Kidney (tissue), 13 donors: ENCODE measurements at regions not wholly inside any gene's neighbourhood (a gene's known extent, or its start where the extent isn't known, plus 50 kb on each side); places are given as distances from the start of the nearest gene placed in this dataset.
A peak's percentile ranks its signal among the peaks of the same experiment; 100 is the strongest.

Experiments used
- DNase-seq, 5 donors: peaks; one replicate each; pipeline ENCODE4 v3.0.0-alpha.2; 2013 to 2020
- FAIRE-seq: peaks from 2 replicates; lab custom pipeline; 2012; peaks lifted over from hg19 to GRCh38; lab: Jason Lieb, UNC
- H3K27ac ChIP-seq, 2 donors: one replicate each; pipeline ENCODE4 v1.7.0; 2013; ENCODE audit warnings: low read depth in 2 of 2, low read length in 2 of 2, inconsistent platforms in 1 of 2
- H3K27me3 ChIP-seq: one replicate; pipeline ENCODE4 v1.7.1; 2013; ENCODE audit warnings: low read length, inconsistent platforms; ENCODE audit not compliant: control insufficient read depth, insufficient read depth
- H3K36me3 ChIP-seq, 3 donors: one replicate each; pipeline versions ENCODE4 v1.7.0 to v1.7.1; 2013; ENCODE audit warnings: low read length in 3 of 3, control low read depth in 1 of 3, inconsistent platforms in 1 of 3; ENCODE audit not compliant: insufficient read depth in 3 of 3, control insufficient read depth in 2 of 3
- H3K4me1 ChIP-seq, 3 donors: one replicate each; pipeline versions ENCODE4 v1.7.0 to v1.7.1; 2013; ENCODE audit warnings: low read length in 3 of 3, inconsistent platforms in 1 of 3, low read depth in 1 of 3; ENCODE audit not compliant: control insufficient read depth in 2 of 3, insufficient read depth in 2 of 3
- H3K4me3 ChIP-seq, 3 donors: one replicate each; pipeline versions ENCODE4 v1.7.0 to v1.8.1; 2013; ENCODE audit warnings: low read length in 3 of 3, control low read depth in 1 of 3, inconsistent platforms in 1 of 3
- H3K9ac ChIP-seq, 3 donors: one replicate each; pipeline versions ENCODE4 v1.7.0 to v1.7.1; 2013; ENCODE audit warnings: low read length in 3 of 3, control low read depth in 1 of 3, inconsistent platforms in 1 of 3
- H3K9me3 ChIP-seq, 3 donors: one replicate each; pipeline versions ENCODE4 v1.7.0 to v1.7.1; 2013; ENCODE audit warnings: low read length in 3 of 3, control low read depth in 1 of 3, inconsistent platforms in 1 of 3; ENCODE audit not compliant: control insufficient read depth in 2 of 3, insufficient read depth in 1 of 3
- intact Hi-C: fragments of 100-400 bp; cut with DNase I; formaldehyde crosslinking; loops from one replicate; pipeline ENCODE4 v1.11.1; 2022
- TF ChIP-seq, protein P1 (sequence below): IDR thresholded peaks from 3 replicates; pipeline ENCODE4 v1.5.1; 2012; ENCODE audit warnings: mild to moderate bottlenecking, moderate library complexity, borderline replicate concordance; ENCODE audit not compliant: insufficient read depth; ENCODE audit errors: extremely low read depth
- donor health status: control.
- donor health status: control.
- donor health status: control.
- donor health status: control.
- donor health status: control.
- donor health status: DM: yes; HTN: yes; CAD: no.
- donor health status: Normal renal cell carcinoma (clear cell type).

DNA sequence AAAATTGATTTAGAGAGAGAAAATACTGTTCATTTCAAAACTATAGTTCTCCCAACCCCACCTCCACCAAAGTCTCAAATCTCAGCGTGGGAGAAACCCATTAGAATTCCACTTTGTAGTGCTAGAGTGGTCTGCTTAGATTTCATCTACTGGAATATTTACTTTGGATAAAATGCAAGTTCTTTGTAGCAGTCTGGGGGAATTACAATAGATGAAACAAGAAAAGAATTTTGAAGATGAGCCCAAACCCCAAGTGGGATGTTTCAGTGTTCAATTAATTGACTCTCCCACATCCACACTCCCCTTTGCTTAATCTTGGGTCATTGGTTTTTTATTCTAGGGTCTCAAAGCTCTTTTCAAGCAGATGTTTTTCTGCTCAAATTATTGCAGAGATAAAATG, 97.8 kb downstream of the RPL22L1 start:
- TF ChIP-seq, protein P1, sequence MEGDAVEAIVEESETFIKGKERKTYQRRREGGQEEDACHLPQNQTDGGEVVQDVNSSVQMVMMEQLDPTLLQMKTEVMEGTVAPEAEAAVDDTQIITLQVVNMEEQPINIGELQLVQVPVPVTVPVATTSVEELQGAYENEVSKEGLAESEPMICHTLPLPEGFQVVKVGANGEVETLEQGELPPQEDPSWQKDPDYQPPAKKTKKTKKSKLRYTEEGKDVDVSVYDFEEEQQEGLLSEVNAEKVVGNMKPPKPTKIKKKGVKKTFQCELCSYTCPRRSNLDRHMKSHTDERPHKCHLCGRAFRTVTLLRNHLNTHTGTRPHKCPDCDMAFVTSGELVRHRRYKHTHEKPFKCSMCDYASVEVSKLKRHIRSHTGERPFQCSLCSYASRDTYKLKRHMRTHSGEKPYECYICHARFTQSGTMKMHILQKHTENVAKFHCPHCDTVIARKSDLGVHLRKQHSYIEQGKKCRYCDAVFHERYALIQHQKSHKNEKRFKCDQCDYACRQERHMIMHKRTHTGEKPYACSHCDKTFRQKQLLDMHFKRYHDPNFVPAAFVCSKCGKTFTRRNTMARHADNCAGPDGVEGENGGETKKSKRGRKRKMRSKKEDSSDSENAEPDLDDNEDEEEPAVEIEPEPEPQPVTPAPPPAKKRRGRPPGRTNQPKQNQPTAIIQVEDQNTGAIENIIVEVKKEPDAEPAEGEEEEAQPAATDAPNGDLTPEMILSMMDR, result no peak
- Histone ChIP-seq H3K9ac (no peak overlapping the region), H3K27me3 (no peaks in the 10 kb centered on the region), H3K36me3 (no peaks in the 10 kb centered on the region), H3K27ac (no peak overlapping the region), H3K9me3 (no peaks in the 10 kb centered on the region), H3K4me3 (no peak overlapping the region), H3K4me1 (peaks cover 0 to 5% (median 2%) of the 10 kb centered on the region in 3 donors)
- DNase-seq (peak in 2 of 5 donors; percentile 69 to 78), FAIRE-seq (no peak)
- intact Hi-C loops, result no loop called here

GRCh38 chr3:170768334-170768801, 101.6 kb downstream of the RPL22L1 start:
- no peak overlapping the region for H3K4me3 ChIP-seq
- TF ChIP-seq, protein P1, result no peak
- H3K9me3 ChIP-seq, result no peaks in the 10 kb centered on the region
- no peak overlapping the region for H3K9ac ChIP-seq
- no peaks in the 10 kb centered on the region for H3K36me3 ChIP-seq
- H3K27me3 ChIP-seq, result no peaks in the 10 kb centered on the region
- intact Hi-C loops, result no loop called here
- no peak overlapping the region for H3K27ac ChIP-seq
- no peak for FAIRE-seq
- peaks cover 0 to 5% (median 2%) of the 10 kb centered on the region in 3 donors for H3K4me1 ChIP-seq
- DNase-seq, result no peak

DNA sequence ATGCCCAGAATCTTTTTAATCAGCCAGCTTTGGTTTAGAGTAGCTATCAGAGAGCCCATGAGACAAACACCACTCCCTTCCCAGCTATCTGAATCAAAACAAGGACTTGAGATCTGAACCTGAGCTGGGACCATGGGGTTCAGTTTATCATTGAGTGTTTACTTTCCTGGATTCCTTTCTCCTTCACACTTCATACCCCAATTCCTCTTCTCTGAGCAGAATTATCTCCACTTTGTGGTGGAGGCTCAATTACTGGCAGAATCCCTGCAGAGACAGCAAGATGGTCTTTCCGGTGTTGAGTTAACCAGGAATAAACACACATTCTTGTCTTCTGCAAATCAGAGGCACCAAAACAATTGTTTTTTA, 102.4 kb downstream of the RPL22L1 start:
- FAIRE-seq (no peak), DNase-seq (no peak)
- Histone ChIP-seq H3K27ac (no peak overlapping the region), H3K36me3 (no peaks in the 10 kb centered on the region), H3K9ac (no peak overlapping the region), H3K4me1 (peaks cover 0 to 3% (median 2%) of the 10 kb centered on the region in 3 donors), H3K27me3 (no peaks in the 10 kb centered on the region), H3K4me3 (no peak overlapping the region), H3K9me3 (no peaks in the 10 kb centered on the region)
- TF ChIP-seq, protein P1, result no peak
- intact Hi-C loops, result no loop called here
